OCI-LY1 (cell line): ENCODE measurements at regions not wholly inside any gene's neighbourhood (a gene's known extent, or its start where the extent isn't known, plus 50 kb on each side); places are given as distances from the start of the nearest gene placed in this dataset.

Experiments used
- H2AFZ ChIP-seq: fragments of 200-600 bp; sonication (generic), shearing (Covaris generic); 2 replicates; pipeline ENCODE4 v1.6.0; 2014; ENCODE audit warnings: antibody characterized with exemption, mild to moderate bottlenecking, low read length
- H3F3A ChIP-seq: fragments of 200-600 bp; sonication (generic), shearing (Covaris generic); 2 replicates; pipeline ENCODE4 v1.6.0; 2014; ENCODE audit warnings: mild to moderate bottlenecking, antibody characterized with exemption, low read length, moderate library complexity; ENCODE audit not compliant: insufficient read depth
- H3K27ac ChIP-seq: fragments of 200-600 bp; sonication (generic); 2 replicates; pipeline ENCODE4 v1.5.1; 2014; ENCODE audit warnings: low read length, mixed run types, mild to moderate bottlenecking, low read depth; ENCODE audit not compliant: poor library complexity, severe bottlenecking
- H3K27me3 ChIP-seq: fragments of 200-600 bp; sonication (generic); 2 replicates; pipeline ENCODE4 v1.6.0; 2014; ENCODE audit warnings: antibody characterized with exemption, mild to moderate bottlenecking, low read length, moderate library complexity; ENCODE audit not compliant: insufficient read depth
- H3K36me3 ChIP-seq: fragments of 200-600 bp; sonication (generic); 2 replicates; pipeline ENCODE4 v1.6.1; 2014; ENCODE audit warnings: mild to moderate bottlenecking, antibody characterized with exemption, low read length, moderate library complexity, mixed read lengths; ENCODE audit not compliant: insufficient read depth
- H3K4me1 ChIP-seq: fragments of 200-600 bp; sonication (generic); 2 replicates; pipeline ENCODE4 v1.5.1; 2014; ENCODE audit warnings: mild to moderate bottlenecking, low read length, moderate library complexity; ENCODE audit not compliant: insufficient read depth, severe bottlenecking
- H3K4me2 ChIP-seq: fragments of 200-600 bp; sonication (generic), shearing (Covaris generic); 2 replicates; pipeline ENCODE4 v1.6.1; 2014; ENCODE audit warnings: low read length
- H3K4me3 ChIP-seq: fragments of 200-600 bp; sonication (generic); 2 replicates; pipeline ENCODE4 v1.5.1; 2014; ENCODE audit warnings: low read length, low read depth, mild to moderate bottlenecking, mixed read lengths; ENCODE audit not compliant: poor library complexity, severe bottlenecking
- H3K79me2 ChIP-seq: fragments of 200-600 bp; shearing (Covaris generic); 2 replicates; pipeline ENCODE4 v1.6.1; 2016; ENCODE audit warnings: mixed run types, low read length, mixed read lengths; ENCODE audit not compliant: insufficient read depth
- H3K9ac ChIP-seq: fragments of 200-600 bp; sonication (generic), shearing (Covaris generic); 2 replicates; pipeline ENCODE4 v1.6.1; 2014; ENCODE audit warnings: mild to moderate bottlenecking, low read length, mixed read lengths
- H3K9me2 ChIP-seq: fragments of 200-600 bp; sonication (generic), shearing (Covaris generic); 2 replicates; pipeline ENCODE4 v1.6.1; 2014; ENCODE audit warnings: low read depth, mild to moderate bottlenecking, low read length, mixed read lengths
- H3K9me3 ChIP-seq: fragments of 200-600 bp; shearing (Covaris generic); 2 replicates; pipeline ENCODE4 v1.6.1; 2014; ENCODE audit warnings: low read length, mixed read lengths
- H4K20me1 ChIP-seq: fragments of 200-600 bp; sonication (generic), shearing (Covaris generic); 2 replicates; pipeline ENCODE4 v1.6.0; 2016; ENCODE audit warnings: mild to moderate bottlenecking, low read length; ENCODE audit not compliant: insufficient read depth
- EZH2 ChIP-seq: fragments of 200-600 bp; sonication (generic), shearing (Covaris generic); IDR thresholded peaks from 2 replicates; pipeline ENCODE4 v1.8.0; 2017; ENCODE audit warnings: borderline replicate concordance, mixed run types, mild to moderate bottlenecking, antibody characterized with exemption, low read length, moderate library complexity, mixed read lengths
- TF ChIP-seq, protein P1 (sequence below): fragments of 200-600 bp; sonication (generic), shearing (Covaris generic); IDR thresholded peaks from 2 replicates; pipeline ENCODE4 v1.5.1; 2017; ENCODE audit warnings: mild to moderate bottlenecking, antibody characterized with exemption, low read length, moderate library complexity, mixed read lengths

DNA sequence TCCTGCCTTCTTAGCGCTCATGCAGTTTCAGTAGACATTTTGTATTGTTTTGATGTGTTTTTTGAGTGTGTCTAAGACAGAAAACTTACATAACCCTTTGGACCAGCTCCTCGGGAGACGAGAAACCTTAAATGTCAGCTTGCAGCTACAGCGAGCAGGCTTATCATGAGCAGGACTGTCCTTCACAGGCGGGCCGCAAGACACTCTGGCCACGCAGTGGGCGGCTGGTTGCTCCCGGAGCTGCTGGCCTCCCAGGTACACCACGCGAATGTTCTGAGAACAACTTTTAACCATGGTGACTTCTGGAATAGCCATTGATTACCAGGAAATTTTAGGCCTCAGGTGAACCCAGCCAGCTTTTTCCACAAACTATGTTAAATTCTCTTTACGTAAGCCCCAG, 164.1 kb upstream of the DIO3 start:
- no peak overlapping the region for H3K27ac ChIP-seq

DNA sequence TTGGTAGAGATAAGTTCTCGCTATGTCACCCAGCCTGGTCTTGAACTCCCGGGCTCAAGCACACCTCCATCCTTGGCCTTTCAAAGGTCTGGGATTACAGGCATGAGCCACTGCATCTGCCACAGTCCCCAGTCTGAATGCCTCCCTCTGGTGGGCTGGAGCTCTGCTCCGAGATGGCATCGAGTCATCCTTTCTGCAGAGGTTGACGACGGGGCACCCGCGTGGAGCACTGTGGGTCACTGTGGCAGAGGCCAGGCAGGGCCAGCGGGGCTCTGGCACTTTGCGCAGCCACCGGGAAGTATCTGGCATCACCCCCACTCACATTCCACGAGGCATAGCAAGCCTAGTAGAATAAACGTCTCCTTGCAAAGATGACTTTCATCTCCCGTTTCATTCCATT, 163.3 kb upstream of the DIO3 start:
- H3K27me3 ChIP-seq: no peaks in the 10 kb centered on the region
- H3K9me2 ChIP-seq: no peaks in the 10 kb centered on the region
- H3K27ac ChIP-seq: no peak overlapping the region
- no peaks in the 10 kb centered on the region for H3F3A ChIP-seq
- no peak overlapping the region for H3K4me2 ChIP-seq
- H3K36me3 ChIP-seq: no peaks in the 10 kb centered on the region
- no peaks in the 10 kb centered on the region for H3K79me2 ChIP-seq
- H3K9ac ChIP-seq: no peak overlapping the region
- H3K9me3 ChIP-seq: no peaks in the 10 kb centered on the region
- no peak overlapping the region for H2AFZ ChIP-seq
- no peaks in the 10 kb centered on the region for H3K4me1 ChIP-seq
- no peaks in the 10 kb centered on the region for H4K20me1 ChIP-seq
- TF ChIP-seq EZH2: no peak
- TF ChIP-seq, protein P1, sequence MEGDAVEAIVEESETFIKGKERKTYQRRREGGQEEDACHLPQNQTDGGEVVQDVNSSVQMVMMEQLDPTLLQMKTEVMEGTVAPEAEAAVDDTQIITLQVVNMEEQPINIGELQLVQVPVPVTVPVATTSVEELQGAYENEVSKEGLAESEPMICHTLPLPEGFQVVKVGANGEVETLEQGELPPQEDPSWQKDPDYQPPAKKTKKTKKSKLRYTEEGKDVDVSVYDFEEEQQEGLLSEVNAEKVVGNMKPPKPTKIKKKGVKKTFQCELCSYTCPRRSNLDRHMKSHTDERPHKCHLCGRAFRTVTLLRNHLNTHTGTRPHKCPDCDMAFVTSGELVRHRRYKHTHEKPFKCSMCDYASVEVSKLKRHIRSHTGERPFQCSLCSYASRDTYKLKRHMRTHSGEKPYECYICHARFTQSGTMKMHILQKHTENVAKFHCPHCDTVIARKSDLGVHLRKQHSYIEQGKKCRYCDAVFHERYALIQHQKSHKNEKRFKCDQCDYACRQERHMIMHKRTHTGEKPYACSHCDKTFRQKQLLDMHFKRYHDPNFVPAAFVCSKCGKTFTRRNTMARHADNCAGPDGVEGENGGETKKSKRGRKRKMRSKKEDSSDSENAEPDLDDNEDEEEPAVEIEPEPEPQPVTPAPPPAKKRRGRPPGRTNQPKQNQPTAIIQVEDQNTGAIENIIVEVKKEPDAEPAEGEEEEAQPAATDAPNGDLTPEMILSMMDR: no peak
- H3K4me3 ChIP-seq: no peak overlapping the region

More for the DNA sequence above, 164.1 kb upstream of the DIO3 start:
- Histone ChIP-seq H3F3A (no peaks in the 10 kb centered on the region), H3K9me3 (no peaks in the 10 kb centered on the region), H3K4me2 (no peak overlapping the region), H3K9ac (no peak overlapping the region), H3K4me1 (no peaks in the 10 kb centered on the region), H4K20me1 (no peaks in the 10 kb centered on the region), H3K27me3 (no peaks in the 10 kb centered on the region), H2AFZ (no peak overlapping the region), H3K36me3 (no peaks in the 10 kb centered on the region), H3K79me2 (no peaks in the 10 kb centered on the region), H3K4me3 (no peak overlapping the region), H3K9me2 (no peaks in the 10 kb centered on the region)
- TF ChIP-seq, protein P1: no peak
- TF ChIP-seq EZH2: no peak

DNA sequence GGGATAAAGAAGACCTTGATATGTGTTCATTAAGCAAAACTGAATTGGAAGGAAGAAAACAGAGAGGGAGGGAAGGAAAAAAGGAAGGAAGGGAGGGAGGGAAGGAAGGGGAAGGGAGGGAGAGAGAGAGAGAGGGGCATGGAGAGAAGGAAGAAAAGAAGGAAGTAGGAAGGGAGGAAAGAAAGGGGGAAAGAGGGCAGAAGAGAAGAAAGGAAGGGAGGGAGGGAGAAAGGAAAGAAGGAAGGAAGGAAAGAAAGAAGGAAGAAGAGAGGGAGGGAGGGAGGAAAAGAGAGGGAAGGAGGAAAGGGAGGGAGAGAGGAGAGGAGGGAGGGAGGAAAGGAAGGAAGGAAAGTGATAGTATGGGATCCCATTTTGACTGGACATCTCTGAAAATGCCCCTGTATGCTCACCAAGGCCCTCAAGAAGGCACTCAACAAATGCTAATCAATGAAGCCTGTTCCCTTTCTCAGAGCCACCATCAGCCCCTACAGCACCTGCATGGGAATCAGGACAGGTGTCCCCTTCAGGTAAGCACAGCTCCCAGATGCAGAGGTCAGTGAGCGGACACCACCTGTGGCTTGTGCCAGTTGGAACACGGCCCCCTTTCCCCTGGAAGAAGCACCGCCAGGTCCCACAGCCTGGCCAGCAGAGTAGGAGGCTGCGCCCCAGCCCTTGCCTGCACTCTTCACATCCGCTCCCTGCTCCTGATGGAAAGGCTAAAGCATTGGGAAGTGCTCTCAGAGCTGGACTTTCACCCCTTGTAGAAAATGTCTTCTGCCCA, 161.4 kb upstream of the DIO3 start:
- TF ChIP-seq, protein P1: no peak
- TF ChIP-seq EZH2: no peak
- no peaks in the 10 kb centered on the region for H3F3A ChIP-seq
- no peak overlapping the region for H3K9ac ChIP-seq
- no peaks in the 10 kb centered on the region for H3K4me1 ChIP-seq
- H3K36me3 ChIP-seq: no peaks in the 10 kb centered on the region
- no peaks in the 10 kb centered on the region for H4K20me1 ChIP-seq
- no peaks in the 10 kb centered on the region for H3K27me3 ChIP-seq
- no peaks in the 10 kb centered on the region for H3K9me3 ChIP-seq
- no peak overlapping the region for H2AFZ ChIP-seq
- H3K9me2 ChIP-seq: no peaks in the 10 kb centered on the region
- no peak overlapping the region for H3K4me3 ChIP-seq
- H3K79me2 ChIP-seq: no peaks in the 10 kb centered on the region
- H3K4me2 ChIP-seq: no peak overlapping the region
- no peak overlapping the region for H3K27ac ChIP-seq
